NK-92 treated with Interleukin-12 subunit alpha and Interleukin-12 subunit beta, amount 100 ng/mL, for 24 hours (cell line): ENCODE measurements at regions not wholly inside any gene's neighbourhood (a gene's known extent, or its start where the extent isn't known, plus 50 kb on each side); places are given as distances from the start of the nearest gene placed in this dataset.

Experiments
- DNase-seq: peaks from one replicate; lab custom pipeline; 2025; lab: John Stamatoyannopoulos, UW

GRCh38 chr5:139733698-139734538 is 61.7 kb upstream of the PSD2 start:
- no peak for DNase-seq

GRCh38 chr5:139734539-139734916 is 61.1 kb upstream of the PSD2 start:
- DNase-seq: no peak

GRCh38 chr5:139738193-139739149 is 57.1 kb upstream of the PSD2 start:
- no peak for DNase-seq

- DNase-seq: no peak
Measured at GRCh38 chr5:139739150-139739974, 56.2 kb upstream of the PSD2 start.

GRCh38 chr5:139740138-139740991 is 55.2 kb upstream of the PSD2 start:
- DNase-seq: no peak

GRCh38 chr5:139740992-139741672 is 54.5 kb upstream of the PSD2 start:
- no peak for DNase-seq

GRCh38 chr5:139741823-139742172 is 53.8 kb upstream of the PSD2 start:
- DNase-seq: no peak

GRCh38 chr5:139742173-139742903 is 53.3 kb upstream of the PSD2 start:
- no peak for DNase-seq

GRCh38 chr5:139743001-139743771 is 52.4 kb upstream of the PSD2 start:
- DNase-seq: no peak

GRCh38 chr5:139743804-139744203 is 51.8 kb upstream of the PSD2 start:
- no peak for DNase-seq

- DNase-seq: no peak
Measured at GRCh38 chr5:139744471-139745131, 51.0 kb upstream of the PSD2 start.

- peak; percentile 49 for DNase-seq
Measured at GRCh38 chr5:139745132-139745799, 50.3 kb upstream of the PSD2 start.

GRCh38 chr5:139745800-139746690 is 49.6 kb upstream of the PSD2 start:
- DNase-seq: no peak
